H9 (cell line): ENCODE measurements at regions not wholly inside any gene's neighbourhood (a gene's known extent, or its start where the extent isn't known, plus 50 kb on each side); places are given as distances from the start of the nearest gene placed in this dataset.

Experiments used
- DNase-seq: peaks from one replicate; pipeline ENCODE4 v3.0.0-alpha.2; 2017
- H2AFZ ChIP-seq: one replicate; pipeline ENCODE4 v1.6.1; 2013; ENCODE audit warnings: mild to moderate bottlenecking, low read length, control low read depth, moderate library complexity
- H2AK5ac ChIP-seq: 2 replicates; pipeline ENCODE4 v1.6.1; 2013; ENCODE audit warnings: low read length, control low read depth, mixed read lengths; ENCODE audit not compliant: insufficient read length
- H2BK120ac ChIP-seq: one replicate; pipeline ENCODE4 v1.6.1; 2013; ENCODE audit warnings: low read depth, mild to moderate bottlenecking, low read length, control low read depth, inconsistent platforms; ENCODE audit not compliant: poor library complexity, severe bottlenecking
- H2BK12ac ChIP-seq: 2 replicates; pipeline ENCODE4 v1.6.1; 2013; ENCODE audit warnings: low read length, control low read depth, mixed read lengths, low read depth; ENCODE audit not compliant: insufficient read length
- H2BK15ac ChIP-seq: 2 replicates; pipeline ENCODE4 v1.6.1; 2013; ENCODE audit warnings: low read depth, low read length, control low read depth
- H2BK20ac ChIP-seq: one replicate; pipeline ENCODE4 v1.6.1; 2013; ENCODE audit warnings: low read depth, mild to moderate bottlenecking, low read length, control low read depth, inconsistent platforms; ENCODE audit not compliant: poor library complexity, severe bottlenecking
- H2BK5ac ChIP-seq: 2 replicates; pipeline ENCODE4 v1.6.1; 2013; ENCODE audit warnings: low read length, control low read depth, mixed read lengths; ENCODE audit not compliant: insufficient read length
- H3K14ac ChIP-seq: 2 replicates; pipeline ENCODE4 v1.6.1; 2013; ENCODE audit warnings: low read length, control low read depth; ENCODE audit not compliant: insufficient read depth
- H3K18ac ChIP-seq: 2 replicates; pipeline ENCODE4 v1.6.1; 2013; ENCODE audit warnings: low read depth, mild to moderate bottlenecking, mixed read lengths, low read length, control low read depth; ENCODE audit not compliant: insufficient read length
- H3K23ac ChIP-seq: 2 replicates; pipeline ENCODE4 v1.6.1; 2013; ENCODE audit warnings: low read length, control low read depth, mixed read lengths, low read depth; ENCODE audit not compliant: insufficient read length
- H3K23me2 ChIP-seq: 2 replicates; pipeline ENCODE4 v1.6.1; 2013; ENCODE audit warnings: low read depth, mild to moderate bottlenecking, mixed read lengths, low read length, control low read depth; ENCODE audit not compliant: insufficient read length, poor library complexity, severe bottlenecking
- H3K27ac ChIP-seq: 2 replicates; pipeline ENCODE4 v1.5.1; 2013; ENCODE audit warnings: low read length, control low read depth, mixed read lengths, low read depth; ENCODE audit not compliant: insufficient read length
- H3K27me3 ChIP-seq: 2 replicates; pipeline ENCODE4 v1.6.1; 2013; ENCODE audit warnings: low read length, control low read depth, inconsistent platforms; ENCODE audit not compliant: insufficient read depth
- H3K4ac ChIP-seq: 2 replicates; pipeline ENCODE4 v1.6.1; 2013; ENCODE audit warnings: low read depth, mild to moderate bottlenecking, control low read depth, inconsistent platforms, low read length, moderate library complexity
- H3K4me1 ChIP-seq: 2 replicates; pipeline ENCODE4 v1.6.1; 2013; ENCODE audit warnings: low read length, control low read depth, inconsistent platforms; ENCODE audit not compliant: insufficient read depth
- H3K4me2 ChIP-seq: 2 replicates; pipeline ENCODE4 v1.6.1; 2013; ENCODE audit warnings: low read length, control low read depth, mixed read lengths; ENCODE audit not compliant: insufficient read length, insufficient read depth
- H3K56ac ChIP-seq: 2 replicates; pipeline ENCODE4 v1.6.1; 2013; ENCODE audit warnings: low read depth, mild to moderate bottlenecking, mixed read lengths, low read length, control low read depth; ENCODE audit not compliant: insufficient read length
- H3K79me1 ChIP-seq: 2 replicates; pipeline ENCODE4 v1.6.1; 2013; ENCODE audit warnings: low read depth, mild to moderate bottlenecking, moderate library complexity, low read length, control low read depth, inconsistent platforms; ENCODE audit not compliant: insufficient read depth, poor library complexity, severe bottlenecking
- H3K79me2 ChIP-seq: 2 replicates; pipeline ENCODE4 v1.6.1; 2013; ENCODE audit warnings: low read length, control low read depth, inconsistent platforms; ENCODE audit not compliant: insufficient read depth
- H3K9ac ChIP-seq: 2 replicates; pipeline ENCODE4 v1.6.1; 2013; ENCODE audit warnings: low read length, control low read depth, mixed read lengths; ENCODE audit not compliant: insufficient read length; ENCODE audit errors: extremely low read depth
- H3K9me3 ChIP-seq: one replicate; pipeline ENCODE4 v1.6.1; 2013; ENCODE audit warnings: low read depth, low read length, inconsistent platforms; ENCODE audit not compliant: control insufficient read depth
- H3T11ph ChIP-seq: one replicate; pipeline ENCODE4 v1.6.1; 2013; ENCODE audit warnings: mild to moderate bottlenecking, low read length, control low read depth, inconsistent platforms
- H4K20me1 ChIP-seq: one replicate; pipeline ENCODE4 v1.6.1; 2013; ENCODE audit not compliant: control insufficient read depth, insufficient read length, insufficient read depth
- H4K5ac ChIP-seq: 2 replicates; pipeline ENCODE4 v1.6.1; 2013; ENCODE audit warnings: low read depth, mild to moderate bottlenecking, mixed read lengths, low read length, control low read depth; ENCODE audit not compliant: insufficient read length
- H4K8ac ChIP-seq: replicated peaks from 2 replicates; pipeline ENCODE4 v1.6.1; 2013; ENCODE audit warnings: low read length, control low read depth, mixed read lengths, low read depth; ENCODE audit not compliant: insufficient read length
- H4K91ac ChIP-seq: 2 replicates; pipeline ENCODE4 v1.6.1; 2013; ENCODE audit warnings: low read depth, mild to moderate bottlenecking, moderate library complexity, mixed read lengths, low read length, control low read depth; ENCODE audit not compliant: insufficient read length
- H3K27ac Mint-ChIP-seq, 3 experiments: 2 replicates in 2 of 3; 3 replicates in 1 of 3; pipeline ENCODE4 v1.8.0; 2020 to 2021; ENCODE audit warnings: mixed read lengths in 3 of 3, mild to moderate bottlenecking in 1 of 3, moderate library complexity in 1 of 3
- H3K27me3 Mint-ChIP-seq: 2 replicates; pipeline ENCODE4 v1.8.0; 2021; ENCODE audit warnings: low read depth, mild to moderate bottlenecking, moderate library complexity, mixed read lengths
- H3K36me3 Mint-ChIP-seq, 3 experiments: 2 replicates in 2 of 3; 3 replicates in 1 of 3; pipeline ENCODE4 v1.8.0; 2020 to 2021; ENCODE audit warnings: low read depth in 3 of 3, mixed read lengths in 3 of 3; ENCODE audit not compliant: insufficient read depth in 1 of 3
- H3K4me1 Mint-ChIP-seq, 2 experiments: 2 replicates each; pipeline ENCODE4 v1.8.0; 2020; ENCODE audit warnings: mixed read lengths in 2 of 2
- H3K4me3 Mint-ChIP-seq, 2 experiments: 2 replicates in 1 of 2; 3 replicates in 1 of 2; pipeline ENCODE4 v1.8.0; 2020 to 2021; ENCODE audit warnings: mild to moderate bottlenecking in 2 of 2, mixed read lengths in 2 of 2, moderate library complexity in 1 of 2
- H3K9me3 Mint-ChIP-seq, 2 experiments: 2 replicates in 1 of 2; 3 replicates in 1 of 2; pipeline ENCODE4 v1.8.0; 2020; ENCODE audit warnings: mild to moderate bottlenecking in 2 of 2, mixed read lengths in 2 of 2, moderate library complexity in 1 of 2
- WGBS: extraction: QIAGEN DNeasy Blood & Tissue Kit; methylation state at CpG from one replicate; pipeline ENCODE4 v1.1.7; 2013; ENCODE audit warnings: missing lambda C conversion rate, low lambda C conversion rate, mixed read lengths; ENCODE audit not compliant: insufficient read length; ENCODE audit errors: extremely low coverage; 5-methylcytosine and 5-hydroxymethylcytosine counted together
- TF ChIP-seq, protein P1 (sequence below): fragments of 200-600 bp; sonication (generic); conservative IDR thresholded peaks from 3 replicates; pipeline ENCODE4 v1.8.0; 2021; ENCODE audit warnings: antibody characterized with exemption, mild to moderate bottlenecking

GRCh38 chr3:5305684-5305989 lies 118.1 kb downstream of the EDEM1 start:
- Histone ChIP-seq H3K4me2 (no peak overlapping the region), H3K23ac (no peak overlapping the region), H3K27me3 (no peaks in the 10 kb centered on the region), H2AFZ (no peak overlapping the region), H2BK20ac (no peak overlapping the region), H4K5ac (no peak overlapping the region), H2BK120ac (no peak overlapping the region), H3K56ac (no peak overlapping the region), H4K20me1 (no peaks in the 10 kb centered on the region), H3T11ph (no peak overlapping the region), H3K4ac (no peak overlapping the region), H2BK12ac (no peak overlapping the region), H2AK5ac (no peak overlapping the region), H3K4me1 (no peaks in the 10 kb centered on the region), H3K79me1 (no peaks in the 10 kb centered on the region), H2BK15ac (no peak overlapping the region), H4K8ac (no peak overlapping the region), H3K27ac (no peak overlapping the region), H2BK5ac (no peak overlapping the region), H3K9ac (no peak overlapping the region), H4K91ac (no peak overlapping the region), H3K18ac (no peak overlapping the region), H3K14ac (no peak overlapping the region), H3K9me3 (no peaks in the 10 kb centered on the region), H3K79me2 (no peaks in the 10 kb centered on the region), H3K23me2 (no peaks in the 10 kb centered on the region)
- Mint-ChIP-seq H3K4me3 (no peak overlapping the region), H3K9me3 (no peaks in the 10 kb centered on the region; a peak in 1 of 5 replicates), H3K27me3 (no peaks in the 10 kb centered on the region; the same call in 1 of the 2 replicates), H3K36me3 (no peaks in the 10 kb centered on the region), H3K27ac (no peak overlapping the region), H3K4me1 (no peaks in the 10 kb centered on the region)
- DNase-seq: no peak
- TF ChIP-seq, protein P1, sequence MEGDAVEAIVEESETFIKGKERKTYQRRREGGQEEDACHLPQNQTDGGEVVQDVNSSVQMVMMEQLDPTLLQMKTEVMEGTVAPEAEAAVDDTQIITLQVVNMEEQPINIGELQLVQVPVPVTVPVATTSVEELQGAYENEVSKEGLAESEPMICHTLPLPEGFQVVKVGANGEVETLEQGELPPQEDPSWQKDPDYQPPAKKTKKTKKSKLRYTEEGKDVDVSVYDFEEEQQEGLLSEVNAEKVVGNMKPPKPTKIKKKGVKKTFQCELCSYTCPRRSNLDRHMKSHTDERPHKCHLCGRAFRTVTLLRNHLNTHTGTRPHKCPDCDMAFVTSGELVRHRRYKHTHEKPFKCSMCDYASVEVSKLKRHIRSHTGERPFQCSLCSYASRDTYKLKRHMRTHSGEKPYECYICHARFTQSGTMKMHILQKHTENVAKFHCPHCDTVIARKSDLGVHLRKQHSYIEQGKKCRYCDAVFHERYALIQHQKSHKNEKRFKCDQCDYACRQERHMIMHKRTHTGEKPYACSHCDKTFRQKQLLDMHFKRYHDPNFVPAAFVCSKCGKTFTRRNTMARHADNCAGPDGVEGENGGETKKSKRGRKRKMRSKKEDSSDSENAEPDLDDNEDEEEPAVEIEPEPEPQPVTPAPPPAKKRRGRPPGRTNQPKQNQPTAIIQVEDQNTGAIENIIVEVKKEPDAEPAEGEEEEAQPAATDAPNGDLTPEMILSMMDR: no peak; the same call in 2 of the 3 replicates
- WGBS: no CpG with 5 or more reads among the region's 3 CpGs
